OCI-M1 (cell line): ENCODE measurements at regions not wholly inside any gene's neighbourhood (a gene's known extent, or its start where the extent isn't known, plus 50 kb on each side); places are given as distances from the start of the nearest gene placed in this dataset.

Experiments
- DNase-seq: peaks from one replicate; lab custom pipeline; 2025; lab: John Stamatoyannopoulos, UW

- no peak for DNase-seq
These were observed 144.2 kb upstream of the GEMIN8 start for GRCh38 chrX:14173873-14174272.

GRCh38 chrX:14164828-14165227 lies 135.1 kb upstream of the GEMIN8 start:
- no peak for DNase-seq

- DNase-seq: peak; percentile 3
These were observed 95.8 kb upstream of the GEMIN8 start for GRCh38 chrX:14125462-14125861.

GRCh38 chrX:14124562-14124961 lies 94.9 kb upstream of the GEMIN8 start:
- no peak for DNase-seq

GRCh38 chrX:14095702-14096101 lies 66.0 kb upstream of the GEMIN8 start:
- no peak for DNase-seq

GRCh38 chrX:14094191-14094590 lies 64.5 kb upstream of the GEMIN8 start:
- DNase-seq: no peak

- DNase-seq: no peak
These were observed 54.8 kb upstream of the GEMIN8 start for GRCh38 chrX:14084466-14084865.

GRCh38 chrX:14083783-14084182 lies 54.1 kb upstream of the GEMIN8 start:
- DNase-seq: no peak

- DNase-seq: no peak
These were observed 50.3 kb upstream of the GEMIN8 start for GRCh38 chrX:14079891-14080430.
